Lung (tissue), 11 donors: ENCODE measurements at regions not wholly inside any gene's neighbourhood (a gene's known extent, or its start where the extent isn't known, plus 50 kb on each side); places are given as distances from the start of the nearest gene placed in this dataset.

Experiments used
- ATAC-seq: fragments of 200-7000 bp; cut with Tn5 transposase; one replicate; pipeline ENCODE4 v1.9.1; 2020; ENCODE audit warnings: moderate number of reproducible peaks; ENCODE audit not compliant: insufficient read depth, low FRiP score
- DNase-seq, 3 donors: peaks; one replicate each; pipeline ENCODE4 v3.0.0-alpha.2; 2013 to 2017
- H3K27ac ChIP-seq, 2 donors: one replicate each; pipeline ENCODE4 v1.5.1; 2013; ENCODE audit warnings: mild to moderate bottlenecking in 2 of 2, moderate library complexity in 2 of 2, control low read depth in 1 of 2, inconsistent platforms in 1 of 2, low read depth in 1 of 2, low read length in 1 of 2
- H3K27me3 ChIP-seq, 3 donors: one replicate each; pipeline ENCODE4 v1.5.1; 2013; ENCODE audit warnings: low read length in 2 of 3; ENCODE audit not compliant: control insufficient read depth in 3 of 3, insufficient read depth in 3 of 3
- H3K36me3 ChIP-seq, 4 donors: one replicate each; pipeline ENCODE4 v1.5.1; 2013; ENCODE audit warnings: low read length in 4 of 4, mild to moderate bottlenecking in 1 of 4, moderate library complexity in 1 of 4; ENCODE audit not compliant: control insufficient read depth in 4 of 4, insufficient read depth in 4 of 4
- H3K4me1 ChIP-seq, 5 donors: one replicate each; pipeline ENCODE4 v1.5.1; 2013; ENCODE audit warnings: low read length in 5 of 5, mild to moderate bottlenecking in 2 of 5, moderate library complexity in 1 of 5; ENCODE audit not compliant: control insufficient read depth in 5 of 5, insufficient read depth in 5 of 5
- H3K4me3 ChIP-seq: one replicate; pipeline ENCODE4 v1.5.1; 2013; ENCODE audit warnings: mild to moderate bottlenecking, control low read depth, moderate library complexity
- H3K9ac ChIP-seq, 2 donors: one replicate each; pipeline ENCODE4 v1.5.1; 2013; ENCODE audit warnings: low read length in 2 of 2, control low read depth in 1 of 2; ENCODE audit not compliant: insufficient read depth in 1 of 2
- H3K9me3 ChIP-seq, 4 donors: one replicate each; pipeline ENCODE4 v1.5.1; 2013; ENCODE audit warnings: low read length in 3 of 4, mild to moderate bottlenecking in 1 of 4, moderate library complexity in 1 of 4; ENCODE audit not compliant: control insufficient read depth in 4 of 4, insufficient read depth in 3 of 4
- CTCF ChIP-seq: IDR thresholded peaks from 2 replicates; pipeline ENCODE4 v1.5.1; 2012; ENCODE audit warnings: mild to moderate bottlenecking; ENCODE audit errors: control extremely low read depth, extremely low read depth
- WGBS, 2 donors: extraction: QIAGEN DNeasy Blood & Tissue Kit; methylation state at CpG; one replicate each; pipeline ENCODE4 v1.1.7; 2013; 5-methylcytosine and 5-hydroxymethylcytosine counted together
- donor health status: control.
- donor health status: control.
- donor health status: Bipolar disorder and iron deficiency.
- donor health status: healthy.
- donor health status: DM: yes; HTN: yes; CAD: no.

- DNase-seq (no peak), ATAC-seq (no peak)
- TF ChIP-seq CTCF = no peak
- Histone ChIP-seq H3K9me3 (no peaks in the 10 kb centered on the region), H3K27me3 (no peaks in the 10 kb centered on the region), H3K9ac (no peak overlapping the region), H3K4me3 (no peak overlapping the region), H3K36me3 (no peaks in the 10 kb centered on the region), H3K27ac (no peak overlapping the region), H3K4me1 (no peaks in the 10 kb centered on the region)
- WGBS, 2 donors = 80 to 96% methylated on average over 1 of the region's 1 CpG
Measured at GRCh38 chr11:37574361-37574760, 976.3 kb upstream of the RAG2 start.

- Histone ChIP-seq H3K27me3 (no peaks in the 10 kb centered on the region), H3K27ac (no peak overlapping the region), H3K9me3 (no peaks in the 10 kb centered on the region), H3K36me3 (no peaks in the 10 kb centered on the region), H3K4me3 (no peak overlapping the region), H3K9ac (no peak overlapping the region), H3K4me1 (no peaks in the 10 kb centered on the region)
- ATAC-seq (no peak), DNase-seq (peak in 2 of 3 donors; percentile 6 to 10)
- WGBS, 2 donors = 66 to 70% methylated on average over 1 of the region's 1 CpG
- TF ChIP-seq CTCF = no peak
Measured at GRCh38 chr11:37572491-37573171, 974.6 kb upstream of the RAG2 start.

GRCh38 chr11:37571246-37571645 lies 973.2 kb upstream of the RAG2 start:
- WGBS, 2 donors = 46 to 56% methylated on average over 2 of the region's 2 CpGs
- Histone ChIP-seq H3K36me3 (no peaks in the 10 kb centered on the region), H3K9ac (no peak overlapping the region), H3K4me3 (no peak overlapping the region), H3K4me1 (no peaks in the 10 kb centered on the region), H3K9me3 (no peaks in the 10 kb centered on the region), H3K27me3 (no peaks in the 10 kb centered on the region), H3K27ac (no peak overlapping the region)
- no peak for ATAC-seq
- DNase-seq = no peak
- no peak for TF ChIP-seq CTCF

- H3K27me3 ChIP-seq = no peaks in the 10 kb centered on the region
- no peak overlapping the region for H3K9ac ChIP-seq
- H3K4me1 ChIP-seq = no peaks in the 10 kb centered on the region
- ATAC-seq = no peak
- 70 to 89% methylated on average over 2 of the region's 2 CpGs for WGBS, 2 donors
- H3K4me3 ChIP-seq = no peak overlapping the region
- no peaks in the 10 kb centered on the region for H3K9me3 ChIP-seq
- no peak for TF ChIP-seq CTCF
- H3K36me3 ChIP-seq = no peaks in the 10 kb centered on the region
- no peak for DNase-seq
- no peak overlapping the region for H3K27ac ChIP-seq
Measured at GRCh38 chr11:37560991-37561390, 963.0 kb upstream of the RAG2 start.
